Mesothelial cell of epicardium (in vitro differentiated cells): ENCODE measurements at regions not wholly inside any gene's neighbourhood (a gene's known extent, or its start where the extent isn't known, plus 50 kb on each side); places are given as distances from the start of the nearest gene placed in this dataset.

Experiments
- DNase-seq, 2 experiments: peaks; one replicate each; pipeline ENCODE4 v3.0.0; 2021; ENCODE audit warnings: low spot score in 2 of 2; ENCODE audit not compliant: unreplicated experiment in 2 of 2
- H3K27ac Mint-ChIP-seq: 2 replicates; pipeline ENCODE4 v1.8.0; 2021; ENCODE audit warnings: mixed read lengths
- H3K27me3 Mint-ChIP-seq: 2 replicates; pipeline ENCODE4 v1.8.0; 2021; ENCODE audit warnings: low read depth, mixed read lengths
- H3K36me3 Mint-ChIP-seq: 2 replicates; pipeline ENCODE4 v1.8.0; 2021; ENCODE audit warnings: mixed read lengths
- H3K4me1 Mint-ChIP-seq: 2 replicates; pipeline ENCODE4 v1.8.0; 2021; ENCODE audit warnings: mixed read lengths
- H3K4me3 Mint-ChIP-seq: 2 replicates; pipeline ENCODE4 v1.8.0; 2021; ENCODE audit warnings: mild to moderate bottlenecking, moderate library complexity, mixed read lengths
- H3K9me3 Mint-ChIP-seq: 2 replicates; pipeline ENCODE4 v1.8.0; 2021; ENCODE audit warnings: mixed read lengths
- TF ChIP-seq, protein P1 (sequence below): fragments of 200-600 bp; sonication (generic); IDR thresholded peaks from one replicate; pipeline ENCODE4 v1.5.0; 2021; ENCODE audit warnings: antibody characterized with exemption; ENCODE audit not compliant: unreplicated experiment

DNA sequence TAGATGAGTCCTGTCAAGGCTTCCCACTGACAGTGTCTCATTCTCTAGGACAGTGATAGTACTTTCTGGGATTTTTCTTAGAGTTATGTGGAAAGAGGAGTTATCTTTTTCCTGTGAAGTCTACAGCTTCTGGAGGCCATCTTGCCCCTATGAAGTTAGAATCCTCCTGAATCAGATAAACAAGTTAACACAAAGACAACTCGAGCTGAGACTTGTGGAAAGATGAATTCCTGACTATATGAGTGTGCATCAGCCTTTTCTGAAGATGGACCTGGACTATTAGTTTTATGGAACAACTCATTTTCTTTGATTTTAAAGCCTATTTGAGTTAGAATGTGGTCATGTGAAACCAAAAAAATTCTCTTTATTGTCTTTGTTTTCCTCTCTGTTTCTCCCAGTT lies 290.9 kb downstream of the LRRIQ3 start:
- DNase-seq = no peak
- peaks cover 6% of the 10 kb centered on the region for H3K9me3 Mint-ChIP-seq
- H3K4me1 Mint-ChIP-seq = no peaks in the 10 kb centered on the region
- H3K4me3 Mint-ChIP-seq = no peak overlapping the region
- TF ChIP-seq, protein P1, sequence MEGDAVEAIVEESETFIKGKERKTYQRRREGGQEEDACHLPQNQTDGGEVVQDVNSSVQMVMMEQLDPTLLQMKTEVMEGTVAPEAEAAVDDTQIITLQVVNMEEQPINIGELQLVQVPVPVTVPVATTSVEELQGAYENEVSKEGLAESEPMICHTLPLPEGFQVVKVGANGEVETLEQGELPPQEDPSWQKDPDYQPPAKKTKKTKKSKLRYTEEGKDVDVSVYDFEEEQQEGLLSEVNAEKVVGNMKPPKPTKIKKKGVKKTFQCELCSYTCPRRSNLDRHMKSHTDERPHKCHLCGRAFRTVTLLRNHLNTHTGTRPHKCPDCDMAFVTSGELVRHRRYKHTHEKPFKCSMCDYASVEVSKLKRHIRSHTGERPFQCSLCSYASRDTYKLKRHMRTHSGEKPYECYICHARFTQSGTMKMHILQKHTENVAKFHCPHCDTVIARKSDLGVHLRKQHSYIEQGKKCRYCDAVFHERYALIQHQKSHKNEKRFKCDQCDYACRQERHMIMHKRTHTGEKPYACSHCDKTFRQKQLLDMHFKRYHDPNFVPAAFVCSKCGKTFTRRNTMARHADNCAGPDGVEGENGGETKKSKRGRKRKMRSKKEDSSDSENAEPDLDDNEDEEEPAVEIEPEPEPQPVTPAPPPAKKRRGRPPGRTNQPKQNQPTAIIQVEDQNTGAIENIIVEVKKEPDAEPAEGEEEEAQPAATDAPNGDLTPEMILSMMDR = no peak
- no peaks in the 10 kb centered on the region for H3K36me3 Mint-ChIP-seq
- no peak overlapping the region for H3K27ac Mint-ChIP-seq
- no peaks in the 10 kb centered on the region for H3K27me3 Mint-ChIP-seq

DNA sequence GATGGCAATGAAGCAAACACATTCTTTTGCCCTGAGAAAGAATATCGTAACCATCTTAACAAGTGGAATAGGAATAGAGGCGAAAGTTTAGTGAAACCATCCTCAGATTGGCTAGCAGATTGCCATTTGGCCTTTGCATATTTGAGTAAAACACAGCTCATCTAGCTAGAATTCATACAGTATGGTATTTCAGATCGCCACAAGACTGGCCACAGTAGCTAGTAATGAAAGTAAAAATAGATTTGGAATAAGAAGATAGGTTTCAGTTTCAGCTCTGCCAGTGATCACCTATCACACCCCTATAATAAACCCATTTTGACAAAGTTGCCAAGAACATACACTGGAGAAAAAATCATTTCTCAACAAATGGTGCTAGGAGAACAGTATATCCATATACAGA lies 294.9 kb downstream of the LRRIQ3 start:
- no peaks in the 10 kb centered on the region for H3K4me1 Mint-ChIP-seq
- no peak for DNase-seq
- no peak overlapping the region for H3K4me3 Mint-ChIP-seq
- H3K27ac Mint-ChIP-seq = no peak overlapping the region
- no peaks in the 10 kb centered on the region for H3K36me3 Mint-ChIP-seq
- H3K9me3 Mint-ChIP-seq = no peaks in the 10 kb centered on the region
- H3K27me3 Mint-ChIP-seq = no peaks in the 10 kb centered on the region
- TF ChIP-seq, protein P1 = no peak

DNA sequence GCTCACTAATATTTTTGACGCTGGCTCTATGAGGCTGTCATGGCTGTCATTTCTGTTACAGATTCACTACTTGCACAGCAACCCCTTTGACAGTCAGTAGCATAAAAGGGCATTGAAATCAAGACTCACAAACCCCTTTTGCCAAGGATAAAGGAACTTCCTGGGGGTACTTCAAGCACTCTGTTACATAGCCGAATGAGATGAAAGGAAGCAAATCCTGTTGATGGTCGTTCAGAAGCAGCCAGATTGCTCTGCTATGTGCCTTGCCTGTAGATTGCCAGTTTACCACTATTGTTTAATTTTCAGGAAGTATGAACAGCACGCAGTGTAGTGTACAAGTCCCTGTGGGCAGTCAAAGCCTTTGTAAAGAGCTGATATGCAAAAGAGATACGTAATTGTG lies 296.2 kb downstream of the LRRIQ3 start:
- no peak for DNase-seq
- Mint-ChIP-seq H3K4me3 (no peak overlapping the region), H3K36me3 (no peaks in the 10 kb centered on the region), H3K9me3 (no peaks in the 10 kb centered on the region), H3K4me1 (no peaks in the 10 kb centered on the region), H3K27me3 (no peaks in the 10 kb centered on the region), H3K27ac (no peak overlapping the region)
- TF ChIP-seq, protein P1 = no peak

DNA sequence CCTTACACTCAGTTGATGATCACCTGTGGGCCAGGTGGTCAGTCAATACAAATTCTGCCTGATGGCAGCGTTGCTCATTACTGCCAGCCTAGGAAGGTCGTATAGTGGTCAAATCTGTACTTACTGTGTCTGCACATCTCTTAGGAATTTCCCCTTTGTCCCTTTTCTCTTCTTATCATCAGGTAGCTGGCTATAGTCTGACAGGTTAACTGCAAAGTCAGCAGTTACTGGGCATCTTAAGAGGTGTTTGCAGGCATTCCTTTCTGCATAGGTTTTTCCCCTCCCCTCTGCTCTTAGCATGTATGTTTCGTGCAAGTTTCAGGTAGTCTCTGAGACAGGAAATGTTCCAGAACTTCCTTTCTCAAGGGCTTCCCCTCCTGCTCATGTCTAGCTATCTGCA lies 298.7 kb downstream of the LRRIQ3 start:
- Mint-ChIP-seq H3K4me3 (no peak overlapping the region), H3K27ac (no peak overlapping the region), H3K27me3 (no peaks in the 10 kb centered on the region), H3K36me3 (no peaks in the 10 kb centered on the region), H3K4me1 (no peaks in the 10 kb centered on the region), H3K9me3 (no peaks in the 10 kb centered on the region)
- TF ChIP-seq, protein P1 = no peak
- no peak for DNase-seq

DNA sequence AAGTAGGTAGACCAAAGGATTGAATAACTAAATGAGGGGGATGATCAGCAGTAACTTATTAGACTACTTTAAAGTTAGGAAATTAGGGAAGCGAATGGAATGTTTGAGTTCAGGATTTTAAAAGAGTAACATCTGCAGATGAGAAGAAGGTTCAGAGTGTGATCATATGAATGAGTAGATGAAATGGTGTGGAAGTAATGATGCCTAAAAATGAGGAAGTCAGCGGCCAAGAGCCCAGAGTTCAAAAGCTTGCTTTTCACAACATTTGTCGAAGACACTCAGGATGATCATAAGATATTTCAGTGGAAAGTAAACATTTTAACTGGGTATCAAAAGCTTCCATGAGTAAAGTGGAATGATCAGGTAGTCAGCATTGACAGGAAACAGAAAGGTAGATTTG lies 299.4 kb downstream of the LRRIQ3 start:
- TF ChIP-seq, protein P1 = no peak
- no peak for DNase-seq
- Mint-ChIP-seq H3K4me3 (no peak overlapping the region), H3K27me3 (no peaks in the 10 kb centered on the region), H3K4me1 (no peaks in the 10 kb centered on the region), H3K36me3 (no peaks in the 10 kb centered on the region), H3K9me3 (no peaks in the 10 kb centered on the region), H3K27ac (no peak overlapping the region)

DNA sequence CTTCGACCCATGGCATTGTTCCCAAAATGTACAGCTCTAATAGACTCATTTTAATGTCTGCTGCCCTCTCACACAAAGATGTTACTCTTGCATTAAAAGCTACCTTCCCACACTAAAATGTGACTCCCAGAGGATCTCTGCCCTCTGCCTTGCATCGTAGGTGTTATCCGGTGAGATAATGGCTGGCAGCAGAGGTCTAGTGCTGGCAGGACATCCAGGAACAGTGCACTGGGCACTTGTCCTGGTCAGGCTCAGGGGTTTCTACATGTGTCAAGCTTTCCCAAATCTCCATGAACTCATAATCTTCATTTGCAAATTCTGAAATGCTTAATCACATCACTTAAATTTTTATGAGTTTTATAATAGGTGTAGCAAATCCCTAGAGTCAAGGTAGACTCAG lies 310.6 kb downstream of the LRRIQ3 start:
- Mint-ChIP-seq H3K4me1 (no peaks in the 10 kb centered on the region), H3K36me3 (no peaks in the 10 kb centered on the region), H3K27me3 (peaks cover 3% of the 10 kb centered on the region), H3K27ac (no peak overlapping the region), H3K9me3 (no peaks in the 10 kb centered on the region), H3K4me3 (no peak overlapping the region)
- DNase-seq = no peak
- TF ChIP-seq, protein P1 = no peak
